Activated CD4-positive, alpha-beta T cell treated with anti-CD3 and anti-CD28 coated beads for 48 hours (primary cell): ENCODE measurements at regions not wholly inside any gene's neighbourhood (a gene's known extent, or its start where the extent isn't known, plus 50 kb on each side); places are given as distances from the start of the nearest gene placed in this dataset.

Experiments used
- DNase-seq: peaks from one replicate; pipeline ENCODE4 v3.0.0-alpha.2; 2020

- DNase-seq: no peak
Measured at GRCh38 chr2:41736105-41736567, 311.7 kb upstream of the PKDCC start.

GRCh38 chr2:41736586-41736985 lies 311.2 kb upstream of the PKDCC start:
- no peak for DNase-seq

GRCh38 chr2:41737888-41738287 lies 309.9 kb upstream of the PKDCC start:
- DNase-seq: no peak

- no peak for DNase-seq
Measured at GRCh38 chr2:41741951-41742595, 305.7 kb upstream of the PKDCC start.

- DNase-seq: no peak
Measured at GRCh38 chr2:41743324-41743723, 304.5 kb upstream of the PKDCC start.

GRCh38 chr2:41750829-41751228 lies 297.0 kb upstream of the PKDCC start:
- no peak for DNase-seq

GRCh38 chr2:41759880-41760279 lies 287.9 kb upstream of the PKDCC start:
- no peak for DNase-seq

GRCh38 chr2:41763141-41763540 lies 284.7 kb upstream of the PKDCC start:
- no peak for DNase-seq

GRCh38 chr2:41764131-41764530 lies 283.7 kb upstream of the PKDCC start:
- DNase-seq: no peak

GRCh38 chr2:41764919-41765318 lies 282.9 kb upstream of the PKDCC start:
- no peak for DNase-seq

- DNase-seq: no peak
Measured at GRCh38 chr2:41768310-41768709, 279.5 kb upstream of the PKDCC start.

- no peak for DNase-seq
Measured at GRCh38 chr2:41771710-41772109, 276.1 kb upstream of the PKDCC start.

- no peak for DNase-seq
Measured at GRCh38 chr2:41772697-41773096, 275.1 kb upstream of the PKDCC start.

- no peak for DNase-seq
Measured at GRCh38 chr2:41774011-41774605, 273.7 kb upstream of the PKDCC start.

- DNase-seq: no peak
Measured at GRCh38 chr2:41775366-41776025, 272.3 kb upstream of the PKDCC start.

- no peak for DNase-seq
Measured at GRCh38 chr2:41779888-41780287, 267.9 kb upstream of the PKDCC start.

GRCh38 chr2:41782306-41783158 lies 265.3 kb upstream of the PKDCC start:
- peak; percentile 41 for DNase-seq

- no peak for DNase-seq
Measured at GRCh38 chr2:41784496-41784895, 263.3 kb upstream of the PKDCC start.

- no peak for DNase-seq
Measured at GRCh38 chr2:41785251-41786022, 262.4 kb upstream of the PKDCC start.

GRCh38 chr2:41791523-41791922 lies 256.3 kb upstream of the PKDCC start:
- peak; percentile 13 for DNase-seq

GRCh38 chr2:41803361-41803760 lies 244.5 kb upstream of the PKDCC start:
- DNase-seq: no peak

GRCh38 chr2:41806286-41806685 lies 241.5 kb upstream of the PKDCC start:
- no peak for DNase-seq

GRCh38 chr2:41821167-41821566 lies 226.7 kb upstream of the PKDCC start:
- DNase-seq: no peak
